ENCODE measurements at regions not wholly inside any gene's neighbourhood (a gene's known extent, or its start where the extent isn't known, plus 50 kb on each side); places are given as distances from the start of the nearest gene placed in this dataset.

- no peak for DNase-seq (ENCODE audit: low spot score in 2 of 2)
- no peak for TF ChIP-seq CTCF (IDR thresholded peaks at IDR 0.05)
- TF ChIP-seq POLR2AphosphoS5 (IDR thresholded peaks at IDR 0.05), result no peak
- no peak for TF ChIP-seq EP300 (IDR thresholded peaks at IDR 0.05)
- TF ChIP-seq POLR2A (IDR thresholded peaks at IDR 0.05), result no peak
- Histone ChIP-seq H3K9me3 (no peaks in the 10 kb centered on the region), H3K27ac (no peak overlapping the region), H3K4me3 (no peak overlapping the region), H3K36me3 (no peaks in the 10 kb centered on the region), H3K4me1 (no peaks in the 10 kb centered on the region), H3K27me3 (no peaks in the 10 kb centered on the region)
- WGBS, result 83% methylated on average over 1 of the region's 1 CpG
Observed at GRCh38 chr4:106869551-106869950, 166.6 kb downstream of the DKK2 start.

- Histone ChIP-seq H3K36me3 (no peaks in the 10 kb centered on the region), H3K27me3 (no peaks in the 10 kb centered on the region), H3K4me1 (no peaks in the 10 kb centered on the region), H3K4me3 (no peak overlapping the region), H3K27ac (no peak overlapping the region), H3K9me3 (no peaks in the 10 kb centered on the region)
- no peak for TF ChIP-seq POLR2AphosphoS5 (IDR thresholded peaks at IDR 0.05)
- TF ChIP-seq EP300 (IDR thresholded peaks at IDR 0.05), result no peak
- TF ChIP-seq POLR2A (IDR thresholded peaks at IDR 0.05), result no peak
- no peak for TF ChIP-seq CTCF (IDR thresholded peaks at IDR 0.05)
- DNase-seq (ENCODE audit: low spot score in 2 of 2), result no peak
- WGBS, result 50% methylated on average over 2 of the region's 2 CpGs
Observed at GRCh38 chr4:106868381-106869035, 167.6 kb downstream of the DKK2 start.

GRCh38 chr4:106864231-106864630 lies 171.9 kb downstream of the DKK2 start:
- Histone ChIP-seq H3K9me3 (peaks cover 3% of the 10 kb centered on the region), H3K27ac (no peak overlapping the region), H3K36me3 (no peaks in the 10 kb centered on the region), H3K4me1 (no peaks in the 10 kb centered on the region), H3K4me3 (no peak overlapping the region), H3K27me3 (no peaks in the 10 kb centered on the region)
- no peak for DNase-seq (ENCODE audit: low spot score in 2 of 2)
- TF ChIP-seq POLR2AphosphoS5 (IDR thresholded peaks at IDR 0.05), result no peak
- TF ChIP-seq CTCF (IDR thresholded peaks at IDR 0.05), result no peak
- no peak for TF ChIP-seq POLR2A (IDR thresholded peaks at IDR 0.05)
- TF ChIP-seq EP300 (IDR thresholded peaks at IDR 0.05), result no peak

GRCh38 chr4:106854569-106855351 lies 181.4 kb downstream of the DKK2 start:
- Histone ChIP-seq H3K27me3 (no peaks in the 10 kb centered on the region), H3K9me3 (peaks cover 3% of the 10 kb centered on the region), H3K36me3 (no peaks in the 10 kb centered on the region), H3K4me3 (no peak overlapping the region), H3K27ac (no peak overlapping the region), H3K4me1 (no peaks in the 10 kb centered on the region)
- TF ChIP-seq EP300 (IDR thresholded peaks at IDR 0.05) (no peak), POLR2AphosphoS5 (IDR thresholded peaks at IDR 0.05) (no peak), POLR2A (IDR thresholded peaks at IDR 0.05) (no peak), CTCF (IDR thresholded peaks at IDR 0.05) (no peak)
- no peak for DNase-seq (ENCODE audit: low spot score in 2 of 2)

- Histone ChIP-seq H3K4me3 (no peak overlapping the region), H3K4me1 (no peaks in the 10 kb centered on the region), H3K27me3 (no peaks in the 10 kb centered on the region), H3K36me3 (no peaks in the 10 kb centered on the region), H3K27ac (no peak overlapping the region), H3K9me3 (no peaks in the 10 kb centered on the region)
- no peak for DNase-seq (ENCODE audit: low spot score in 2 of 2)
- no peak for TF ChIP-seq POLR2AphosphoS5 (IDR thresholded peaks at IDR 0.05)
- TF ChIP-seq EP300 (IDR thresholded peaks at IDR 0.05), result no peak
- TF ChIP-seq CTCF (IDR thresholded peaks at IDR 0.05), result no peak
- no peak for TF ChIP-seq POLR2A (IDR thresholded peaks at IDR 0.05)
- 30% methylated on average over 1 of the region's 1 CpG for whole genome bisulfite sequencing
Observed at GRCh38 chr4:106852426-106852825, 183.7 kb downstream of the DKK2 start.

All from suprapubic skin (tissue), 4 donors.